ENCODE measurements at regions not wholly inside any gene's neighbourhood (a gene's known extent, or its start where the extent isn't known, plus 50 kb on each side); places are given as distances from the start of the nearest gene placed in this dataset.

DNA sequence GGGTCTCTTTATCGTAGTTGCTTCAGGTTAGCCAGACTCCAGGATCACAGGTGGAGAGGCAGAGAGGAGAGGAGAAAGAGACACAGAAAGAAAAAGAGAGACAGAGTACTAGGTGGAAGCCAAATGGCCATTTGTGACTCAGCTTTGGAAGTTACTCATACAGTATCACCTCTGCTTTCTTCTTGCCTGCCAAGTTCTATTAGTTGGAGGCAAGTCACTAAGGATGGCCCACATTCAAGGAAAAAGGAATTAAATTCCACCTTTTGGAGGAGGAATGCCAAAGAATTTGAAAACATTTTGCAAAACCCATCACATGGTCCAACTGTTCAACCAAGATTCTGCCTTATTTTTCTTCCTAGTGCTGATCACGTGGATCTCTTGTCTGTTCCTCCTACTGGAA is 291.1 kb downstream of the CHL1 start:
- no peaks in the 10 kb centered on the region for H3K27me3 ChIP-seq
- no peak for TF ChIP-seq POLR2AphosphoS5 (IDR thresholded peaks at IDR 0.05)
- TF ChIP-seq, protein P1, sequence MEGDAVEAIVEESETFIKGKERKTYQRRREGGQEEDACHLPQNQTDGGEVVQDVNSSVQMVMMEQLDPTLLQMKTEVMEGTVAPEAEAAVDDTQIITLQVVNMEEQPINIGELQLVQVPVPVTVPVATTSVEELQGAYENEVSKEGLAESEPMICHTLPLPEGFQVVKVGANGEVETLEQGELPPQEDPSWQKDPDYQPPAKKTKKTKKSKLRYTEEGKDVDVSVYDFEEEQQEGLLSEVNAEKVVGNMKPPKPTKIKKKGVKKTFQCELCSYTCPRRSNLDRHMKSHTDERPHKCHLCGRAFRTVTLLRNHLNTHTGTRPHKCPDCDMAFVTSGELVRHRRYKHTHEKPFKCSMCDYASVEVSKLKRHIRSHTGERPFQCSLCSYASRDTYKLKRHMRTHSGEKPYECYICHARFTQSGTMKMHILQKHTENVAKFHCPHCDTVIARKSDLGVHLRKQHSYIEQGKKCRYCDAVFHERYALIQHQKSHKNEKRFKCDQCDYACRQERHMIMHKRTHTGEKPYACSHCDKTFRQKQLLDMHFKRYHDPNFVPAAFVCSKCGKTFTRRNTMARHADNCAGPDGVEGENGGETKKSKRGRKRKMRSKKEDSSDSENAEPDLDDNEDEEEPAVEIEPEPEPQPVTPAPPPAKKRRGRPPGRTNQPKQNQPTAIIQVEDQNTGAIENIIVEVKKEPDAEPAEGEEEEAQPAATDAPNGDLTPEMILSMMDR (IDR thresholded peaks at IDR 0.05) = no peak
- no peak for TF ChIP-seq EP300 (IDR thresholded peaks at IDR 0.05)
- TF ChIP-seq POLR2A (IDR thresholded peaks at IDR 0.05) = no peak
- H3K27ac ChIP-seq = no peak overlapping the region
- intact Hi-C loops (cut with DNase I; ENCODE audit: low total_unique reads) = no loop called here
- WGBS, 5 donors = 3 to 84% (median 35%) methylated on average over 2 of the region's 2 CpGs
- no peaks in the 10 kb centered on the region for H3K9me3 ChIP-seq
- no peak for DNase-seq
- no peaks in the 10 kb centered on the region for H3K4me1 ChIP-seq
- H3K4me3 ChIP-seq = no peak overlapping the region
- H3K36me3 ChIP-seq = no peaks in the 10 kb centered on the region

DNA sequence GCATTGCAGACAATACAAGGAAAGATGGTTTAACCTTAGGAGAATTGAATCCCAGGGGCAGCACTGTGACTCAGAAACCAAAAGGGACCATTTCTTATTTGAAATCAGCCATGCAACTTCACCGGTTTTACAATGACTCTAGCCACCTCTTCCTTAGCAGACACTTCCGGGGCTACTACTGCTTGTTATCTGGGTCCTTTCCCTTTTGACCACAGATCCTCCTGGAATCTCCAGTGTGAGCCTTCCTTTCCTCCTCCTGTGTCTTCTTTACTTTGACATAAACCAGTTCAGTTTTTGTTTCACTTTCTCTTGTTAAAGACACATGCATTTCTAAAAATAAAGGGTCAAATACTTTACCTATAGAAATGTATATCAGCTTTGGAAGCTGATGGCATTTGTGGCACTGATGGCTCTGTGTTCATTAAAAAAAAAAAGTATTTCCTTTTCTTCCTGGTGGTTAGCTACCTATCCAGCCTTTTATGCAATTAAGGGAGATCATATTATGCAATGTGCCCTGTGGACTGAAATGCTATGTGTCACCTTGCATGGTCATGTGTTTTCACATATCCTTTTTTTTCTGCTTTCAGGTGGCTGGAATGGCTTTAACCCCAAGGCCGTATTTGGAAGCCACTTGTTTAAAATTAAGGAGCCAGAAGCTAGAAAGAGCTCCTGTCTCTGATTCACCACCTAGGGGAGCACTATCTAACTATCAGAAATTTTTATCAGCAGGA is 296.2 kb downstream of the CHL1 start:
- Histone ChIP-seq H3K27ac (no peak overlapping the region), H3K9me3 (no peaks in the 10 kb centered on the region), H3K27me3 (no peaks in the 10 kb centered on the region), H3K4me1 (no peaks in the 10 kb centered on the region), H3K36me3 (no peaks in the 10 kb centered on the region), H3K4me3 (no peak overlapping the region)
- no peak for DNase-seq
- 50 to 72% (median 53%) methylated on average over 3 of the region's 3 CpGs for WGBS, 5 donors
- intact Hi-C loops (cut with DNase I; ENCODE audit: low total_unique reads) = no loop called here
- no peak for TF ChIP-seq EP300 (IDR thresholded peaks at IDR 0.05)
- no peak for TF ChIP-seq POLR2AphosphoS5 (IDR thresholded peaks at IDR 0.05)
- TF ChIP-seq, protein P1 (IDR thresholded peaks at IDR 0.05) = no peak
- TF ChIP-seq POLR2A (IDR thresholded peaks at IDR 0.05) = no peak

DNA sequence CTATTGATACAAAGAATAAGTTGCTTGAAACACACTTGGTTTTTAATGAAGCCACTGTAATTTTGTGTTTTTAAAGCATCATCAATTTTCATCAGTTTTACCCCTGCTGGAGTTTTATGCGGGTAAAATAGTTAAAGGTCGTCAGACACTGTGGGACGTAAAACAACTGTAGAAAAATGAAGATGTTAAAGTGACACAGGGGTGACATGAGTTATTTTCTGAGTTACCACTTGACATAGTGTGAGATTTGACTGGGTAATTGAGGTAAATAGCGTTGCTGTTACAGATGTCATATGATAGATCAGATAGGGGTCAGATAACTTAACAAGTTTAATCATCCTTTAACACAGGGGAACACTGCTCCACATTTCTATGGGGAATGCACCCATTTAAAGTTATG is 297.6 kb downstream of the CHL1 start:
- TF ChIP-seq POLR2A (IDR thresholded peaks at IDR 0.05) (no peak), POLR2AphosphoS5 (IDR thresholded peaks at IDR 0.05) (no peak), EP300 (IDR thresholded peaks at IDR 0.05) (no peak)
- TF ChIP-seq, protein P1 (IDR thresholded peaks at IDR 0.05) = no peak
- Histone ChIP-seq H3K9me3 (no peaks in the 10 kb centered on the region), H3K27ac (no peak overlapping the region), H3K36me3 (no peaks in the 10 kb centered on the region), H3K4me1 (no peaks in the 10 kb centered on the region), H3K27me3 (no peaks in the 10 kb centered on the region), H3K4me3 (no peak overlapping the region)
- DNase-seq = no peak
- 84% methylated on average over 4 of the region's 4 CpGs for WGBS, 5 donors
- intact Hi-C loops (cut with DNase I; ENCODE audit: low total_unique reads) = no loop called here

DNA sequence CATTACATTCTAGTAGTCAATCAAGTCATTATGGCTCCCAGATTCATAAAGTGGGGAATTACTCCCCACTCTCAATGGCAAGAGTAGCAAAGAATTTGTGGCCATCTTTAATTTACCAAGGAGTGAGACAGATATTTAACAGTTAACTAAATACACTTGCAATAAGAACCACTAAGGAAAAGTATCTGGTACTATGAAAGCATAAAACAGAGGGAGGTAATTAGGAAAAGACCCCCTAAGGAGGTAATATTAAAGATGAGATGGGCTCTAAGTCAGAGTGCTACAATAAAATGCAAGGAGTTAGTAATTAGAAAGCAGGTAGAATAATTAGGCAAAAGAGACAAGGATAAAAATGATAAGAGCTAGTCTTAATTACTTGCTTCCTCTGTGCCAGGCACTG is 301.9 kb downstream of the CHL1 start:
- Histone ChIP-seq H3K4me1 (no peaks in the 10 kb centered on the region), H3K27ac (no peak overlapping the region), H3K4me3 (no peak overlapping the region), H3K27me3 (no peaks in the 10 kb centered on the region), H3K9me3 (no peaks in the 10 kb centered on the region), H3K36me3 (no peaks in the 10 kb centered on the region)
- no peak for TF ChIP-seq EP300 (IDR thresholded peaks at IDR 0.05)
- TF ChIP-seq, protein P1 (IDR thresholded peaks at IDR 0.05) = no peak
- no peak for TF ChIP-seq POLR2A (IDR thresholded peaks at IDR 0.05)
- TF ChIP-seq POLR2AphosphoS5 (IDR thresholded peaks at IDR 0.05) = no peak
- intact Hi-C loops (cut with DNase I; ENCODE audit: low total_unique reads) = no loop called here
- no peak for DNase-seq
